Loucy (cell line): ENCODE measurements at regions not wholly inside any gene's neighbourhood (a gene's known extent, or its start where the extent isn't known, plus 50 kb on each side); places are given as distances from the start of the nearest gene placed in this dataset.

ENCODE experiments used
- H2AFZ ChIP-seq: fragments of 200-600 bp; sonication (generic); 2 replicates; pipeline ENCODE4 v1.6.0; 2016; ENCODE audit warnings: antibody characterized with exemption, mild to moderate bottlenecking, low read length, moderate library complexity
- H3F3A ChIP-seq: fragments of 200-600 bp; 2 replicates; pipeline ENCODE4 v1.6.0; 2016; ENCODE audit warnings: antibody characterized with exemption, low read depth, mild to moderate bottlenecking
- H3K27me3 ChIP-seq: fragments of 200-600 bp; sonication (generic); 2 replicates; pipeline ENCODE4 v1.6.1; 2014; ENCODE audit warnings: low read length, mild to moderate bottlenecking; ENCODE audit not compliant: insufficient read depth, poor library complexity, severe bottlenecking
- H3K36me3 ChIP-seq: fragments of 200-600 bp; sonication (generic); 2 replicates; pipeline ENCODE4 v1.6.1; 2016; ENCODE audit warnings: low read length; ENCODE audit not compliant: insufficient read depth
- H3K4me1 ChIP-seq: fragments of 200-600 bp; sonication (generic); 2 replicates; pipeline ENCODE4 v1.5.1; 2014; ENCODE audit warnings: low read length, mild to moderate bottlenecking; ENCODE audit not compliant: insufficient read depth, poor library complexity, severe bottlenecking
- H3K4me2 ChIP-seq: fragments of 200-600 bp; sonication (generic); 2 replicates; pipeline ENCODE4 v1.6.0; 2014; ENCODE audit warnings: antibody characterized with exemption, low read length, low read depth, mild to moderate bottlenecking; ENCODE audit not compliant: poor library complexity, severe bottlenecking
- H3K4me3 ChIP-seq: fragments of 200-600 bp; sonication (generic); 2 replicates; pipeline ENCODE4 v1.5.1; 2014; ENCODE audit warnings: low read length, mild to moderate bottlenecking, mixed read lengths; ENCODE audit not compliant: poor library complexity, severe bottlenecking
- H3K79me2 ChIP-seq: fragments of 200-600 bp; sonication (generic); 2 replicates; pipeline ENCODE4 v1.6.1; 2014; ENCODE audit warnings: low read length; ENCODE audit not compliant: insufficient read depth
- H3K9ac ChIP-seq: fragments of 200-600 bp; sonication (generic); 2 replicates; pipeline ENCODE4 v1.6.0; 2014; ENCODE audit warnings: mild to moderate bottlenecking, low read depth, low read length, moderate library complexity; ENCODE audit not compliant: poor library complexity, severe bottlenecking
- H3K9me2 ChIP-seq: fragments of 200-600 bp; sonication (generic); replicated peaks from 2 replicates; pipeline ENCODE4 v1.6.1; 2016; ENCODE audit warnings: low read depth, low read length, mixed read lengths
- H3K9me3 ChIP-seq: fragments of 200-600 bp; sonication (generic); 2 replicates; pipeline ENCODE4 v1.6.1; 2014; ENCODE audit warnings: mild to moderate bottlenecking, antibody characterized with exemption, low read length, low read depth; ENCODE audit not compliant: insufficient read depth
- H4K20me1 ChIP-seq: fragments of 200-600 bp; sonication (generic); 2 replicates; pipeline ENCODE4 v1.6.0; 2014; ENCODE audit warnings: antibody characterized with exemption, low read length, mild to moderate bottlenecking; ENCODE audit not compliant: insufficient read depth, poor library complexity, severe bottlenecking
- CTCF ChIP-seq: fragments of 200-600 bp; sonication (generic); conservative IDR thresholded peaks from 2 replicates; pipeline ENCODE4 v1.5.1; 2014; ENCODE audit warnings: mild to moderate bottlenecking, antibody characterized with exemption, low read length
- EZH2phosphoT487 ChIP-seq: fragments of 200-600 bp; IDR thresholded peaks from 2 replicates; pipeline ENCODE4 v1.6.1; 2018; ENCODE audit warnings: antibody characterized with exemption, mild to moderate bottlenecking, moderate library complexity, borderline replicate concordance

- Histone ChIP-seq H3K9me3 (no peaks in the 10 kb centered on the region), H3K9me2 (no peaks in the 10 kb centered on the region), H3K4me2 (no peak overlapping the region), H3F3A (no peaks in the 10 kb centered on the region), H3K9ac (no peak overlapping the region), H3K4me3 (no peak overlapping the region), H4K20me1 (no peaks in the 10 kb centered on the region), H3K79me2 (no peaks in the 10 kb centered on the region), H3K36me3 (no peaks in the 10 kb centered on the region), H2AFZ (no peak overlapping the region), H3K4me1 (no peaks in the 10 kb centered on the region), H3K27me3 (no peaks in the 10 kb centered on the region)
- TF ChIP-seq EZH2phosphoT487 (no peak), CTCF (no peak)
These were observed 518.1 kb downstream of the GRXCR1 start for GRCh38 chr4:43410636-43411035.

GRCh38 chr4:43411226-43411625 is 518.7 kb downstream of the GRXCR1 start:
- Histone ChIP-seq H3K4me2 (no peak overlapping the region), H4K20me1 (no peaks in the 10 kb centered on the region), H3K9me3 (no peaks in the 10 kb centered on the region), H3K4me1 (no peaks in the 10 kb centered on the region), H3K9me2 (no peaks in the 10 kb centered on the region), H2AFZ (no peak overlapping the region), H3K9ac (no peak overlapping the region), H3K27me3 (no peaks in the 10 kb centered on the region), H3K79me2 (no peaks in the 10 kb centered on the region), H3K4me3 (no peak overlapping the region), H3F3A (no peaks in the 10 kb centered on the region), H3K36me3 (no peaks in the 10 kb centered on the region)
- TF ChIP-seq CTCF (no peak), EZH2phosphoT487 (no peak)

GRCh38 chr4:43423276-43423675 is 530.8 kb downstream of the GRXCR1 start:
- H3K79me2 ChIP-seq = no peaks in the 10 kb centered on the region
- H3F3A ChIP-seq = no peaks in the 10 kb centered on the region
- H3K9me2 ChIP-seq = no peaks in the 10 kb centered on the region
- no peak overlapping the region for H3K9ac ChIP-seq
- no peak for TF ChIP-seq CTCF
- TF ChIP-seq EZH2phosphoT487 = no peak
- no peak overlapping the region for H2AFZ ChIP-seq
- 0 out of 2 replicates have a peak, but pooled peaks cover 5% of the 10 kb centered on the region for H3K9me3 ChIP-seq
- H3K27me3 ChIP-seq = no peaks in the 10 kb centered on the region
- no peak overlapping the region for H3K4me2 ChIP-seq
- no peaks in the 10 kb centered on the region for H3K36me3 ChIP-seq
- no peaks in the 10 kb centered on the region for H3K4me1 ChIP-seq
- H4K20me1 ChIP-seq = no peaks in the 10 kb centered on the region
- no peak overlapping the region for H3K4me3 ChIP-seq
